ENCODE measurements at regions not wholly inside any gene's neighbourhood (a gene's known extent, or its start where the extent isn't known, plus 50 kb on each side); places are given as distances from the start of the nearest gene placed in this dataset.

DNA sequence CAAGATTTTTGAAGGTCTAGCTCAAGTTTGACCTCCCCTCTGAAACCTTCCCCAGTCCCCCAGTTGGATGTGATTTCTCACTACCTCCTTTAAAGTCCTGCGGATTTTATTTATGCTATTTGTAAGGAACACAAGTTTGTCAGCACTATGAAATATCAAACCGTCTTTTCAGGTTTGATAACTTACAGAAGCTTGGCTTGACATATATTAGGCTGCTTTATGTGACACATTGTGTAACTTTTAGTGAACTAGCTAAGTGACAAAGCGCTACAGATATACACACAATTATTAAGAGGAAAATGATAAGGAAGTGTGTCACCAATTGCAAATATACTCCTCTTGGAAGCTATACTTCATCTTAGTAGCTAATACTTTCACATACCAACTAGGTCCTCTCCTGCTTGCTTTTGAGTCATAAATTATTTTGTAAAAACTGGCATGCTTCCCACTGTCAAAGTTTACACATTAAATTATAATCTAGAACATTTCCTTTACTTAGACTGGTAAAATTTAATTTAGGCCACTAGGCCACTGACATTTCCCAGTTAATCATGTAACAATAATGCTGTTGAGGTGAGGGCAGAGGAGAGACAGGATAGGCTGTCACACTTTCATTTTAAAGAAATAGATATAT lies 149.5 kb downstream of the TMTC3 start:
- H3K36me3 ChIP-seq, result no peaks in the 10 kb centered on the region
- no peaks in the 10 kb centered on the region for H3K9me3 ChIP-seq
- no peaks in the 10 kb centered on the region for H3K27me3 ChIP-seq
- no peak overlapping the region for H3K4me3 ChIP-seq
- TF ChIP-seq POLR2A (IDR thresholded peaks at IDR 0.05), result no peak
- TF ChIP-seq, protein P1, sequence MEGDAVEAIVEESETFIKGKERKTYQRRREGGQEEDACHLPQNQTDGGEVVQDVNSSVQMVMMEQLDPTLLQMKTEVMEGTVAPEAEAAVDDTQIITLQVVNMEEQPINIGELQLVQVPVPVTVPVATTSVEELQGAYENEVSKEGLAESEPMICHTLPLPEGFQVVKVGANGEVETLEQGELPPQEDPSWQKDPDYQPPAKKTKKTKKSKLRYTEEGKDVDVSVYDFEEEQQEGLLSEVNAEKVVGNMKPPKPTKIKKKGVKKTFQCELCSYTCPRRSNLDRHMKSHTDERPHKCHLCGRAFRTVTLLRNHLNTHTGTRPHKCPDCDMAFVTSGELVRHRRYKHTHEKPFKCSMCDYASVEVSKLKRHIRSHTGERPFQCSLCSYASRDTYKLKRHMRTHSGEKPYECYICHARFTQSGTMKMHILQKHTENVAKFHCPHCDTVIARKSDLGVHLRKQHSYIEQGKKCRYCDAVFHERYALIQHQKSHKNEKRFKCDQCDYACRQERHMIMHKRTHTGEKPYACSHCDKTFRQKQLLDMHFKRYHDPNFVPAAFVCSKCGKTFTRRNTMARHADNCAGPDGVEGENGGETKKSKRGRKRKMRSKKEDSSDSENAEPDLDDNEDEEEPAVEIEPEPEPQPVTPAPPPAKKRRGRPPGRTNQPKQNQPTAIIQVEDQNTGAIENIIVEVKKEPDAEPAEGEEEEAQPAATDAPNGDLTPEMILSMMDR (IDR thresholded peaks at IDR 0.05), result no peak
- DNase-seq, result no peak
- H3K4me1 ChIP-seq, result no peaks in the 10 kb centered on the region
- H3K27ac ChIP-seq, result no peak overlapping the region

DNA sequence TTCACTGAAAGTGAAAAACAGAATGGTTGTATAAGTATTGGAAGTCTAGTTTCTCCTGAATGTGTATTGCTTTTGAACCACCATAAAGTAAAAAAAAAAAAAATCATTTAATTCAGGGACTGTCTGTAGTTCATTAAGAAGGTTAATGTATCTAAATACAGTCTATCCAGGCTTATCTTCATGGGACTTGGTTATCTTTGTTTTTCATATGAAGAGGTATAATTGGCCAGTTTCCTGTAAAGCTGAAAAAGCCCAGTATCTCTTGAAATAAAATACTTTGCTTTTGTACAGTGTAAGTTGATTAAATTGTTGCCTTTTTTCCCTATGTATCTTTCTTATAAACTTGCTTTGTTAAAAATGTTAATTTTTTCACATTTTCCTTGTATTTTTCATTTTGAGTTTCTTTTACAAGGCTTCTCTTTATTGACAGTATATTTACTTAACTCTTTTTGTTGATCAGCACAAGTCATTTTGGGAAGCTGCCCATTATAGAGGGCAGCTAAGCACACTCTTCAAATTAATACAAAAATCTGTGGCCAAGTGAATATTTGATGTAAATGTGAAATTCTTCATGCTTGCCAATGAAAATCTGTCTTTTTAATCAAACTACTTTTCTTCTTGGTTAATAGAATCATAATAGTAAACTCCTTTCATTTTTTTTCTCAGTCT lies 156.0 kb downstream of the TMTC3 start:
- no peaks in the 10 kb centered on the region for H3K9me3 ChIP-seq
- no peak overlapping the region for H3K27ac ChIP-seq
- no peak overlapping the region for H3K4me3 ChIP-seq
- no peaks in the 10 kb centered on the region for H3K4me1 ChIP-seq
- no peaks in the 10 kb centered on the region for H3K27me3 ChIP-seq
- no peak for DNase-seq
- TF ChIP-seq, protein P1 (IDR thresholded peaks at IDR 0.05), result no peak
- TF ChIP-seq POLR2A (IDR thresholded peaks at IDR 0.05), result no peak
- no peaks in the 10 kb centered on the region for H3K36me3 ChIP-seq

DNA sequence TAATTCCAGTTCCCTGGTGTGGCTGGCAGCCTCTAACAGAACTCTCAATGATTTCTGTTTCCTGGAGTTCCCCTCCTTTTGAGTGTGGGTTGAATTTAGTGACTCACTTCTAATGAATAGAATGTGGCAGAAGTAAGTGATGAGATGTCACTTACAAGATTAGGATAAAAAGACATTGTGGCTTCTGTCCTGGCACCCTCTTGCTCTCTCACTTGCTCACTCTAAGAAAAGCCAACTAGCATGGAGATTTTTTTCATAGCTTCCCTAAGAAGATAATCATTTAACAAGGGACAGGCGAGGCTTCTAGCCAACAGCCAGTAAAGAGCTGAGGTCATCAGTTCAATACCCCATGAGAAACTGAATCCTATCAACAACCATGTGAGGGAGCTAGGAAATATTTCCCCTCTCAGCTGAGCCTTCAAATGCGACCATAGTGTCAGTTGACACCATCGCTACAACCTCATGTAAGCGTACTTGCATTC lies 156.7 kb downstream of the TMTC3 start:
- Histone ChIP-seq H3K9me3 (no peaks in the 10 kb centered on the region), H3K4me3 (no peak overlapping the region), H3K4me1 (no peaks in the 10 kb centered on the region), H3K27ac (no peak overlapping the region), H3K27me3 (no peaks in the 10 kb centered on the region), H3K36me3 (no peaks in the 10 kb centered on the region)
- TF ChIP-seq, protein P1 (IDR thresholded peaks at IDR 0.05), result no peak
- DNase-seq, result no peak

DNA sequence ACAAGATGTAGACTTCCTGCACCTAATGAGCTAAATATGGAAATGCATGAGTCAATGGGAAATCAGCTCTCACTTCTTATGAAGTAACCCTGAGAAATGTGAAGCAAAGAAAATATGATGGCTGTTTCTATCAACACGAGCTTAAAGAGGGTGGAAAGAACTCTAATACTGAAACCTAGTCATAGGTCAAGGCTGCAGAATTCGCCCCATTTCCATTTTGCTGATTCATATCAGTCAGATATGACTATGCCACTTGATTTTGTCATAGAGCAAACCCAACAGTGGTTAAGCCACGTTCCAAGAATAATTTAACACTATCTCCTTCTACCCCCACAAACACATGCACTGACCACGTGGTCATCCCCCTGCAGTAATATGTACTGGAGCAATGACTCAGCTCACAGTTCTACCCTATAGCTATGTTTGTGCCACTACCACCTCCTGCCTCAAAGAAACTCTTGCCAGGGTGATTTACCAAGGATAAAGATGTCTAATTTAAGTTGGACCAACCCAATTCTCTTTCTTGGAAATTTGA lies 157.5 kb downstream of the TMTC3 start:
- no peak overlapping the region for H3K27ac ChIP-seq

DNA sequence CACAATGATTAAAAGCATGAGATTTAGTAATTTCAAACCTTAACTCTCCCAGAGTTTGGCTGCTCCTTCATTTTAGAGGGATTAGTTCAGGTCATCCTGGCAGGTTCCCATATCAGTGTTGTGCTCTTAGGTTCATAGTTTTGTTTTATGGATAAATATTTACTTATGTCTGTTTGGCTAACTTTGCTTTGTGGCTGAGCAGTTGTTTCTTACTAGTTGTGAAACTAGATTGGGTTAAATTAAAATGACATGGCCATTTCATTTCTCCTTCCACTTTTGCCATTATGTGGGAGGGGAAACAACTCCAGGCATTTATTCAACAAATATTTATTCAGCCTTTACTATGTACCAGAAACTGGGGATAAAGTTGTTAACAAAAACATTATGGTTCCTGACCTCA lies 158.8 kb downstream of the TMTC3 start:
- no peak for DNase-seq
- Histone ChIP-seq H3K27me3 (no peaks in the 10 kb centered on the region), H3K9me3 (no peaks in the 10 kb centered on the region), H3K36me3 (no peaks in the 10 kb centered on the region), H3K27ac (no peak overlapping the region), H3K4me1 (no peaks in the 10 kb centered on the region), H3K4me3 (no peak overlapping the region)
- TF ChIP-seq, protein P1 (IDR thresholded peaks at IDR 0.05), result no peak
- no peak for TF ChIP-seq POLR2A (IDR thresholded peaks at IDR 0.05)

More for the DNA sequence above, 157.5 kb downstream of the TMTC3 start:
- Histone ChIP-seq H3K4me3 (no peak overlapping the region), H3K36me3 (no peaks in the 10 kb centered on the region), H3K9me3 (no peaks in the 10 kb centered on the region), H3K27me3 (no peaks in the 10 kb centered on the region), H3K4me1 (no peaks in the 10 kb centered on the region)
- DNase-seq, result no peak
- TF ChIP-seq POLR2A (IDR thresholded peaks at IDR 0.05), result no peak
- TF ChIP-seq, protein P1 (IDR thresholded peaks at IDR 0.05), result no peak
